NT2/D1 (cell line): ENCODE measurements at regions not wholly inside any gene's neighbourhood (a gene's known extent, or its start where the extent isn't known, plus 50 kb on each side); places are given as distances from the start of the nearest gene placed in this dataset.
"Not testable (repeated sequence)": the region's sequence is repeated elsewhere in the genome, so short reads cannot be mapped to it uniquely, and the experiment has no call there.

Experiments used
- DNase-seq: peaks from one replicate; pipeline ENCODE4 v3.0.0-alpha.2; 2011; ENCODE audit warnings: low read depth, low spot score
- H3K27me3 ChIP-seq: 2 replicates; pipeline ENCODE4 v1.6.0; 2011; ENCODE audit warnings: mild to moderate bottlenecking; ENCODE audit not compliant: insufficient read length, insufficient read depth
- H3K36me3 ChIP-seq: 2 replicates; pipeline ENCODE4 v1.6.1; 2011; ENCODE audit warnings: mild to moderate bottlenecking, low read length, mixed read lengths; ENCODE audit not compliant: insufficient read depth, insufficient read length
- H3K4me1 ChIP-seq: 2 replicates; pipeline ENCODE4 v1.5.1; 2011; ENCODE audit not compliant: insufficient read depth, insufficient read length
- H3K4me3 ChIP-seq: 2 replicates; pipeline ENCODE4 v1.5.1; 2011; ENCODE audit warnings: low read depth; ENCODE audit not compliant: insufficient read length
- H3K9ac ChIP-seq: 2 replicates; pipeline ENCODE4 v1.6.0; 2011; ENCODE audit warnings: low read depth; ENCODE audit not compliant: insufficient read length
- H3K9me3 ChIP-seq: 2 replicates; pipeline ENCODE4 v1.5.1; 2011; ENCODE audit warnings: mild to moderate bottlenecking, low read length; ENCODE audit not compliant: insufficient read depth
- SUZ12 ChIP-seq: IDR thresholded peaks from 2 replicates; pipeline ENCODE4 v1.6.1; 2011; ENCODE audit not compliant: insufficient read length, insufficient read depth; ENCODE audit errors: extremely low read depth
- YY1 ChIP-seq: IDR thresholded peaks from 2 replicates; pipeline ENCODE4 v1.6.1; 2011; ENCODE audit not compliant: insufficient read length, insufficient read depth
- ZNF274 ChIP-seq: IDR thresholded peaks from 2 replicates; pipeline ENCODE4 v1.6.1; 2011; ENCODE audit warnings: mild to moderate bottlenecking, low read depth, low read length

DNA sequence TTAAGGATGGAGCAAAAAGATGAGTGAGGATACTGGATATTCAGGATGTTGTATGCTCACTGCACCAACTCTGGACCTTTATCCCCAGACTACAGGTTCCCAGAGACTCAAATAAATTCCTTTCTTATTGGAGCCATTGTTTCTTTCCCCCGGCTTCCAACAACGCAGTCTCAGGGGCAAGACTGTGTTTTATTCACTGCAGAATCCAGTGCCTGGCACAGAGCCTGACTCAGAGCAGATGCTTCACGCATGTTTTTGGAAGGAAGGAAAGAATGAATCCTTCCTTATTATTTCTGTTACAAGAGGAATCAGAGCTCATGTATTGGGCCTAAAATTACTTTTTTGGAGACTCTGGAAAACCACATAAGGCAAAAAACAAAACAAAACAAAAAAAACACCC, 96.0 kb upstream of the VGLL4 start:
- DNase-seq, result no peak
- Histone ChIP-seq H3K9me3 (no peaks in the 10 kb centered on the region), H3K36me3 (no peaks in the 10 kb centered on the region), H3K9ac (no peak overlapping the region), H3K27me3 (no peaks in the 10 kb centered on the region), H3K4me3 (no peak overlapping the region), H3K4me1 (no peaks in the 10 kb centered on the region)
- TF ChIP-seq SUZ12 (no peak), ZNF274 (no peak), YY1 (no peak)

DNA sequence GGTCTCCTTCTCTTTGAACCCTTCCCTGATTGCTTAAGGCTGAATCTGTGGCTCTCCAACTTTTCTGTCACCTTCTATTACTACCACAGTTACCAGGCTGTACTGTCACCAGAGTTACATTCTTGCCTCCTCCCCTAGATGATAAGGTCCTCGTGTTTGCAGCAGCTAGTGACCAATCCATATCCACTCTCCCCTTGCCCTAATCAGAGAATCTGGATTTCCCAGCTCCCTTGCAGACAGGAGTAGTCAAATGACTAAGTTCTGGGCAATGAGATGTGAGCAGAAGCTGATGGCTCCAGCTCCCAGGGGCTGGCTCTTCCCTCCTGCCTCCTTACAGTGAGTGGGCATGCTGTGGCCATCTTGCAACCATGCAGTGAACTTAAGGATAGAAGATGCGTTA, 95.4 kb upstream of the VGLL4 start:
- Histone ChIP-seq H3K27me3 (no peaks in the 10 kb centered on the region), H3K9ac (no peak overlapping the region), H3K36me3 (no peaks in the 10 kb centered on the region), H3K9me3 (no peaks in the 10 kb centered on the region), H3K4me3 (no peak overlapping the region), H3K4me1 (no peaks in the 10 kb centered on the region)
- no peak for TF ChIP-seq YY1
- no peak for TF ChIP-seq ZNF274
- no peak for TF ChIP-seq SUZ12
- no peak for DNase-seq

GRCh38 chr3:11737742-11738141, 94.0 kb upstream of the VGLL4 start:
- DNase-seq, result no peak
- Histone ChIP-seq H3K9me3 (no peaks in the 10 kb centered on the region), H3K27me3 (no peaks in the 10 kb centered on the region), H3K9ac (no peak overlapping the region), H3K4me1 (no peaks in the 10 kb centered on the region), H3K4me3 (no peak overlapping the region), H3K36me3 (no peaks in the 10 kb centered on the region)
- TF ChIP-seq ZNF274, result no peak
- no peak for TF ChIP-seq SUZ12
- no peak for TF ChIP-seq YY1

- Histone ChIP-seq H3K4me1 (no peaks in the 10 kb centered on the region), H3K36me3 (no peaks in the 10 kb centered on the region), H3K27me3 (no peaks in the 10 kb centered on the region), H3K9ac (no peak overlapping the region), H3K4me3 (no peak overlapping the region), H3K9me3 (no peaks in the 10 kb centered on the region)
- TF ChIP-seq SUZ12 (no peak), YY1 (no peak), ZNF274 (no peak)
- DNase-seq, result no peak
These were observed 92.6 kb upstream of the VGLL4 start for GRCh38 chr3:11736136-11736833.

DNA sequence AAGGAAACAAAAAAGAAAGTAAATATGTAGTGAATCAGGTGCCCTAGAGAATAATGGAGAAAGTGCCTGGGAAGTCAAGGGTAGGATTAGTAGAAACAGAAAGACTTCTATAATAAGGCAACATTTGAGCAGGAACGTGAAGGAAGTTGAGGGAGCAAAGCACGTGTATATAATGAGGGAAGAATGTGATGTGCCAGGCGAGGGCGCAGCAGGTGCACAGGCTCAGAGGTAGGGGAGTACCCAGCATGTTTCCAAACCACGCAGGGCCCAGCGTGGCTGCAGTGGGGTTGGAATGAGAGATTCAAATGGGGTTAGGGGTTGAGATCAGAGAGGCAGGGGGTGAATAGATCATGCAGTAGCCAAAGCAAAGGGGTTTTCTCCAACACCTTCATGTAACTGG, 91.9 kb upstream of the VGLL4 start:
- no peak overlapping the region for H3K4me3 ChIP-seq
- no peaks in the 10 kb centered on the region for H3K4me1 ChIP-seq
- no peak overlapping the region for H3K9ac ChIP-seq
- no peak for TF ChIP-seq YY1
- no peak for TF ChIP-seq ZNF274
- TF ChIP-seq SUZ12, result no peak
- H3K36me3 ChIP-seq, result no peaks in the 10 kb centered on the region
- DNase-seq, result no peak
- H3K27me3 ChIP-seq, result no peaks in the 10 kb centered on the region
- H3K9me3 ChIP-seq, result no peaks in the 10 kb centered on the region

DNA sequence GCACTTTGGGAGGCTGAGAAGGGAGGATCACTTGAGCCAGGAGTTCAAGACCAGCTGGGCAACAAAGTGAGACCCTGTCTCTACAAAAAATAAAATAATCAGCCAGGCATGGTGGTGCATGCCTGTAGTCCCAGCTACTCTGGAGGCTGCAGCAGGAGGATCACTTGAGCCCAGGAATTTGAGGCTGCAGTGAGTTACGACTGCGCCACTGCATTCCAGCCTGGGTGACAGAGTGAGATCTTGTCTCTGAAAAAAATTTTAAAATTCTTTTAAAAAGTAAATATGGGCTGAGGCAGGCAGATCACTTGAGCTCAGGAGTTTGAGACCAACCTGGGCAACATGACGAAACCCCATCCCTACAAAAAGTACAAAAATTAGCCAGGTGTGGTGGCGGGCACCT, 91.4 kb upstream of the VGLL4 start:
- not testable (repeated sequence) for DNase-seq, H3K4me1 ChIP-seq, H3K36me3 ChIP-seq, H3K4me3 ChIP-seq, H3K9ac ChIP-seq, H3K27me3 ChIP-seq, H3K9me3 ChIP-seq

DNA sequence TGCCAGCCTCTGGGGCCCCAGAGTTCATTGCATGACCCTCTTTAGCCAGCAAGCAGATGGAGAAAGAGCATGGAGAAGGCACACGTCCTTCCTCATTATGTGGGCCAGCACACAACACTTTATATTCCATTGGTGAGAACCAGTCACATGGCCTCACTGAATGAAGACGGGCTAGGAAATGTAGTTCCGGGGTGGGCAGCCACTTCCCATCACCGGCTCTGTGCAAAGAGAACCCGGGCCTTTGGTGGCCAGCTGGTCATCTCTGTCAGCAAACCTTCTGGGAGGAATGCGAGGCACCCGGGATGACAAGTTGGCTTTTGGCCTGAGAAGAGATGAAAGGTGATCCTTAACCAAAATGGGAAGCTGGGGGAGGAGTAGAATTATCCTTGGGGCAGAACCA, 90.2 kb upstream of the VGLL4 start:
- Histone ChIP-seq H3K9me3 (no peaks in the 10 kb centered on the region), H3K4me3 (no peak overlapping the region), H3K27me3 (no peaks in the 10 kb centered on the region), H3K36me3 (no peaks in the 10 kb centered on the region), H3K4me1 (no peaks in the 10 kb centered on the region), H3K9ac (no peak overlapping the region)
- DNase-seq, result no peak
- TF ChIP-seq YY1, result no peak
- no peak for TF ChIP-seq ZNF274
- TF ChIP-seq SUZ12, result no peak

GRCh38 chr3:11727207-11727606, 83.5 kb upstream of the VGLL4 start:
- H3K9me3 ChIP-seq, result no peaks in the 10 kb centered on the region
- TF ChIP-seq SUZ12 (no peak), ZNF274 (no peak), YY1 (no peak)
- DNase-seq, result no peak
- no peaks in the 10 kb centered on the region for H3K4me1 ChIP-seq
- no peak overlapping the region for H3K9ac ChIP-seq
- no peak overlapping the region for H3K4me3 ChIP-seq
- H3K27me3 ChIP-seq, result peaks cover 23% of the 10 kb centered on the region
- H3K36me3 ChIP-seq, result no peaks in the 10 kb centered on the region
